ENCODE measurements at regions not wholly inside any gene's neighbourhood (a gene's known extent, or its start where the extent isn't known, plus 50 kb on each side); places are given as distances from the start of the nearest gene placed in this dataset.

- peak overlapping the region; percentile 14 for H3K4me3 Mint-ChIP-seq
- DNase-seq (no peak), ATAC-seq (ENCODE audit: low read depth) (no peak)
- POLR2A ChIA-PET, result no interaction called here
- no peaks in the 10 kb centered on the region for H3K36me3 Mint-ChIP-seq
- H3K27ac Mint-ChIP-seq, result no peak overlapping the region
- peaks cover 30% of the 10 kb centered on the region for H3K27me3 Mint-ChIP-seq
- peaks cover 27% of the 10 kb centered on the region for H3K4me1 Mint-ChIP-seq
- peaks cover 2% of the 10 kb centered on the region for H3K9me3 Mint-ChIP-seq
These were observed 126.4 kb upstream of the FRY start for GRCh38 chr13:31904941-31905824.

GRCh38 chr13:31905961-31906360 is 125.6 kb upstream of the FRY start:
- Mint-ChIP-seq H3K27me3 (peaks cover 30% of the 10 kb centered on the region), H3K4me1 (peaks cover 27% of the 10 kb centered on the region), H3K36me3 (no peaks in the 10 kb centered on the region), H3K27ac (no peak overlapping the region), H3K9me3 (peaks cover 2% of the 10 kb centered on the region), H3K4me3 (no peak overlapping the region)
- ATAC-seq (ENCODE audit: low read depth), result no peak
- no peak for DNase-seq
- POLR2A ChIA-PET, result no interaction called here

GRCh38 chr13:31908696-31909411 is 122.7 kb upstream of the FRY start:
- H3K27me3 Mint-ChIP-seq, result peaks cover 34% of the 10 kb centered on the region
- ATAC-seq (ENCODE audit: low read depth) (no peak), DNase-seq (no peak)
- peaks cover 13% of the 10 kb centered on the region for H3K4me1 Mint-ChIP-seq
- no peak overlapping the region for H3K27ac Mint-ChIP-seq
- no peaks in the 10 kb centered on the region for H3K36me3 Mint-ChIP-seq
- H3K4me3 Mint-ChIP-seq, result no peak overlapping the region
- POLR2A ChIA-PET, result no interaction called here
- no peaks in the 10 kb centered on the region for H3K9me3 Mint-ChIP-seq

- Mint-ChIP-seq H3K27me3 (peaks cover 34% of the 10 kb centered on the region), H3K36me3 (no peaks in the 10 kb centered on the region), H3K4me1 (peaks cover 4% of the 10 kb centered on the region), H3K27ac (no peak overlapping the region), H3K4me3 (no peak overlapping the region), H3K9me3 (no peaks in the 10 kb centered on the region)
- DNase-seq (no peak), ATAC-seq (ENCODE audit: low read depth) (no peak)
- POLR2A ChIA-PET, result no interaction called here
These were observed 121.6 kb upstream of the FRY start for GRCh38 chr13:31909864-31910551.

GRCh38 chr13:31910633-31911032 is 120.9 kb upstream of the FRY start:
- ATAC-seq (ENCODE audit: low read depth) (no peak), DNase-seq (no peak)
- Mint-ChIP-seq H3K27ac (no peak overlapping the region), H3K4me3 (no peak overlapping the region), H3K36me3 (no peaks in the 10 kb centered on the region), H3K27me3 (peaks cover 32% of the 10 kb centered on the region), H3K4me1 (peaks cover 3% of the 10 kb centered on the region), H3K9me3 (no peaks in the 10 kb centered on the region)
- POLR2A ChIA-PET, result no interaction called here

- H3K27me3 Mint-ChIP-seq, result peaks cover 18% of the 10 kb centered on the region
- POLR2A ChIA-PET, result no interaction called here
- H3K36me3 Mint-ChIP-seq, result no peaks in the 10 kb centered on the region
- ATAC-seq (ENCODE audit: low read depth) (no peak), DNase-seq (no peak)
- H3K4me3 Mint-ChIP-seq, result no peak overlapping the region
- no peaks in the 10 kb centered on the region for H3K9me3 Mint-ChIP-seq
- H3K4me1 Mint-ChIP-seq, result peaks cover 3% of the 10 kb centered on the region
- no peak overlapping the region for H3K27ac Mint-ChIP-seq
These were observed 118.8 kb upstream of the FRY start for GRCh38 chr13:31912647-31913401.

- DNase-seq, result no peak
- Mint-ChIP-seq H3K9me3 (no peaks in the 10 kb centered on the region), H3K27me3 (peaks cover 18% of the 10 kb centered on the region), H3K36me3 (no peaks in the 10 kb centered on the region), H3K4me3 (no peak overlapping the region), H3K4me1 (peaks cover 3% of the 10 kb centered on the region), H3K27ac (no peak overlapping the region)
- ATAC-seq (ENCODE audit: low read depth), result no peak
- POLR2A ChIA-PET, result no interaction called here
These were observed 118.1 kb upstream of the FRY start for GRCh38 chr13:31913459-31913858.

- DNase-seq, result no peak
These were observed 116.7 kb upstream of the FRY start for GRCh38 chr13:31914843-31915242.

GRCh38 chr13:31918707-31919106 is 112.9 kb upstream of the FRY start:
- POLR2A ChIA-PET, result no interaction called here

More at GRCh38 chr13:31914843-31915242, 116.7 kb upstream of the FRY start:
- Mint-ChIP-seq H3K36me3 (no peaks in the 10 kb centered on the region), H3K27ac (no peak overlapping the region), H3K27me3 (peaks cover 21% of the 10 kb centered on the region), H3K9me3 (no peaks in the 10 kb centered on the region), H3K4me3 (no peak overlapping the region), H3K4me1 (no peaks in the 10 kb centered on the region)
- POLR2A ChIA-PET, result no interaction called here
- ATAC-seq (ENCODE audit: low read depth), result no peak

GRCh38 chr13:31919241-31919640 is 112.3 kb upstream of the FRY start:
- Mint-ChIP-seq H3K27me3 (peaks cover 10% of the 10 kb centered on the region), H3K4me1 (peaks cover 2% of the 10 kb centered on the region), H3K36me3 (no peaks in the 10 kb centered on the region), H3K9me3 (no peaks in the 10 kb centered on the region), H3K4me3 (no peak overlapping the region), H3K27ac (no peak overlapping the region)
- DNase-seq (no peak), ATAC-seq (ENCODE audit: low read depth) (no peak)
- POLR2A ChIA-PET, result no interaction called here

More at GRCh38 chr13:31918707-31919106, 112.9 kb upstream of the FRY start:
- Mint-ChIP-seq H3K27me3 (peaks cover 7% of the 10 kb centered on the region), H3K36me3 (no peaks in the 10 kb centered on the region), H3K27ac (no peak overlapping the region), H3K4me3 (no peak overlapping the region), H3K4me1 (peaks cover 2% of the 10 kb centered on the region), H3K9me3 (no peaks in the 10 kb centered on the region)
- ATAC-seq (ENCODE audit: low read depth) (no peak), DNase-seq (no peak)

GRCh38 chr13:31919971-31920726 is 111.4 kb upstream of the FRY start:
- ATAC-seq (ENCODE audit: low read depth), result no peak
- POLR2A ChIA-PET, result no interaction called here
- H3K27ac Mint-ChIP-seq, result no peak overlapping the region
- H3K9me3 Mint-ChIP-seq, result no peaks in the 10 kb centered on the region
- H3K4me3 Mint-ChIP-seq, result no peak overlapping the region
- no peak for DNase-seq
- H3K4me1 Mint-ChIP-seq, result peaks cover 2% of the 10 kb centered on the region
- H3K36me3 Mint-ChIP-seq, result no peaks in the 10 kb centered on the region
- H3K27me3 Mint-ChIP-seq, result peaks cover 12% of the 10 kb centered on the region

GRCh38 chr13:31920727-31921100 is 110.9 kb upstream of the FRY start:
- no peak overlapping the region for H3K4me3 Mint-ChIP-seq
- POLR2A ChIA-PET, result no interaction called here
- no peaks in the 10 kb centered on the region for H3K36me3 Mint-ChIP-seq
- ATAC-seq (ENCODE audit: low read depth) (no peak), DNase-seq (no peak)
- H3K27me3 Mint-ChIP-seq, result peaks cover 16% of the 10 kb centered on the region
- peaks cover 2% of the 10 kb centered on the region for H3K4me1 Mint-ChIP-seq
- no peaks in the 10 kb centered on the region for H3K9me3 Mint-ChIP-seq
- H3K27ac Mint-ChIP-seq, result no peak overlapping the region

- no peak for DNase-seq
These were observed 108.8 kb upstream of the FRY start for GRCh38 chr13:31922724-31923123.

More at GRCh38 chr13:31922724-31923123, 108.8 kb upstream of the FRY start:
- no peak for ATAC-seq (ENCODE audit: low read depth)
- no peak overlapping the region for H3K4me3 Mint-ChIP-seq
- H3K4me1 Mint-ChIP-seq, result peaks cover 2% of the 10 kb centered on the region
- no peaks in the 10 kb centered on the region for H3K9me3 Mint-ChIP-seq
- H3K27me3 Mint-ChIP-seq, result peaks cover 16% of the 10 kb centered on the region
- POLR2A ChIA-PET, result no interaction called here
- no peak overlapping the region for H3K27ac Mint-ChIP-seq
- H3K36me3 Mint-ChIP-seq, result no peaks in the 10 kb centered on the region

All from activated naive CD8-positive, alpha-beta T cell treated with anti-CD3 and anti-CD28 coated beads, Interleukin-2, amount 10 ng/mL, durations not matched to agents 7 days and 5 days (primary cell).